ENCODE measurements at regions not wholly inside any gene's neighbourhood (a gene's known extent, or its start where the extent isn't known, plus 50 kb on each side); places are given as distances from the start of the nearest gene placed in this dataset.

DNA sequence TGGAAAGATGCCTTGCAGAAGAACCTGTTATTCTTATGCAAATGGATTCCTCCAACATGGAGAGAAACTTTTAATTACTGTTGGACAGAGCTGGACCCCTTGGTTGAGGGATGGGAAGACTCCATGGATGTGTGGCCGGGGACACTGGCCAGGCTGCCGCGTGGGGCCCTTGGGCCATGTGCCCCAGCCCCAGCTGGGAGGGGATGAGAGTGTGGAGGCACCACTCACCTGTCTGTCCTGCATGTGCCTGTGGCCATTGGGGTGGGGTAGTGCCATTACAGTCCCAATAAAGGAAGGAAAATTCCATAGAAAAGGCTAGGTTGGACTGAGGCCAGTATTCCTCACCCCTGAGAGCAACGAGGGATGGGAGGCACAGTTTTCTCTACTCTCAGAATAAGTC lies 564.5 kb upstream of the PTBP2 start:
- Histone ChIP-seq H3K9ac (replicated peaks; ENCODE audit: extremely low read depth, insufficient read depth, low read length) (no peak overlapping the region), H2AFZ (ENCODE audit: low read depth, low read length) (no peak overlapping the region), H3K4me3 (replicated peaks in 1 of 3; ENCODE audit: insufficient read depth in 1 of 3, low read depth in 1 of 3, low read length in 3 of 3) (no peak overlapping the region), H3K36me3 (ENCODE audit: control insufficient read depth in 2 of 2, extremely low read depth in 1 of 2, insufficient read depth in 2 of 2, low read length in 2 of 2) (no peaks in the 10 kb centered on the region), H4K20me1 (replicated peaks; ENCODE audit: control insufficient read depth, extremely low read depth, insufficient read depth, low read length) (no peaks in the 10 kb centered on the region), H3K4me2 (ENCODE audit: insufficient read depth, low read length) (no peak overlapping the region), H3K79me2 (ENCODE audit: control insufficient read depth, insufficient read depth, low read length) (no peaks in the 10 kb centered on the region), H3K27me3 (ENCODE audit: control insufficient read depth in 2 of 2, insufficient read depth in 2 of 2, low read length in 2 of 2) (no peaks in the 10 kb centered on the region), H3K4me1 (ENCODE audit: control insufficient read depth, extremely low read depth, insufficient read depth, low read length) (no peaks in the 10 kb centered on the region), H3K9me1 (replicated peaks; ENCODE audit: control insufficient read depth, extremely low read depth, insufficient read depth, low read length) (no peaks in the 10 kb centered on the region), H3K9me3 (replicated peaks; ENCODE audit: control insufficient read depth, insufficient read depth, low read length) (no peaks in the 10 kb centered on the region), H3K27ac (ENCODE audit: insufficient read depth, low read depth, low read length) (no peak overlapping the region)
- BruUV-seq (replicated peaks) = no TSS peak
- no peak for DNase-seq (ENCODE audit: low read depth, low spot score)
- dilution Hi-C loops (cut with MboI; ENCODE audit: extremely low pct_ligation_motif_present, low sequenced_read_pairs) (no loop called here), intact Hi-C loops (cut with micrococcal nuclease) (no loop called here)
- no peak for TF ChIP-seq JUN (IDR thresholded peaks at IDR 0.05; ENCODE audit: borderline replicate concordance, insufficient read depth, insufficient read length, low read depth)
- no peak for TF ChIP-seq POLR2A (IDR thresholded peaks at IDR 0.05; ENCODE audit: low read depth, low read length)
- TF ChIP-seq FOS (IDR thresholded peaks at IDR 0.05; ENCODE audit: borderline replicate concordance, insufficient read depth, low read length) = no peak
- TF ChIP-seq, protein P1, sequence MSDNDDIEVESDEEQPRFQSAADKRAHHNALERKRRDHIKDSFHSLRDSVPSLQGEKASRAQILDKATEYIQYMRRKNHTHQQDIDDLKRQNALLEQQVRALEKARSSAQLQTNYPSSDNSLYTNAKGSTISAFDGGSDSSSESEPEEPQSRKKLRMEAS (IDR thresholded peaks at IDR 0.05; ENCODE audit: insufficient read depth, insufficient read length) = no peak
- TF ChIP-seq CTCF (IDR thresholded peaks at IDR 0.05; ENCODE audit: extremely low read depth in 1 of 2, insufficient read depth in 1 of 2, low read depth in 1 of 2, low read length in 2 of 2) = no peak
- no peak for TF ChIP-seq EZH2 (IDR thresholded peaks at IDR 0.05; ENCODE audit: borderline replicate concordance, low read depth, low read length, severe bottlenecking)
- TF ChIP-seq GATA2 (IDR thresholded peaks at IDR 0.05; ENCODE audit: insufficient read depth, insufficient read length, low read depth, low read length) = no peak
- no peak for TF ChIP-seq POLR2AphosphoS5 (IDR thresholded peaks at IDR 0.05; ENCODE audit: insufficient read depth, low read depth, low read length)
- TF ChIP-seq MYC (IDR thresholded peaks at IDR 0.05; ENCODE audit: low read depth, low read length) = no peak
- FAIRE-seq = no peak
- ChIA-PET CTCF (no interaction called here), POLR2A (no interaction called here)

Measured in endothelial cell of umbilical vein (primary cell).